Esophagus squamous epithelium (tissue), 4 donors: ENCODE measurements at regions not wholly inside any gene's neighbourhood (a gene's known extent, or its start where the extent isn't known, plus 50 kb on each side); places are given as distances from the start of the nearest gene placed in this dataset.

Source experiments
- CTCF ChIP-seq, 6 experiments: fragments of 450-650 bp in 4 of 6; fragments of 200-600 bp in 2 of 6; sonication (generic) in 2 of 6; IDR thresholded peaks; one replicate each; pipeline ENCODE4 v1.5.1; 2016 to 2019; ENCODE audit warnings: antibody characterized with exemption in 6 of 6, mild to moderate bottlenecking in 4 of 6, moderate library complexity in 4 of 6
- POLR2A ChIP-seq, 4 donors: fragments of 450-650 bp; IDR thresholded peaks; one replicate each; pipeline ENCODE4 v1.6.1; 2017; ENCODE audit warnings: antibody characterized with exemption in 4 of 4, mild to moderate bottlenecking in 4 of 4, moderate library complexity in 3 of 4

- TF ChIP-seq CTCF (IDR thresholded peaks at IDR 0.05) (no peak), POLR2A (IDR thresholded peaks at IDR 0.05) (no peak)
These were observed 559.8 kb downstream of the QKI start for GRCh38 chr6:163974322-163974721.
